B cell (primary cell): ENCODE measurements at regions not wholly inside any gene's neighbourhood (a gene's known extent, or its start where the extent isn't known, plus 50 kb on each side); places are given as distances from the start of the nearest gene placed in this dataset.

Experiments
- CTCF ChIP-seq: fragments of 200-600 bp; IDR thresholded peaks from one replicate; pipeline ENCODE4 v1.8.0; 2022; ENCODE audit warnings: antibody characterized with exemption, mild to moderate bottlenecking
- EZH2 ChIP-seq: IDR thresholded peaks from 2 replicates; pipeline ENCODE4 v1.6.1; 2012; ENCODE audit warnings: borderline replicate concordance, low read depth, mild to moderate bottlenecking, moderate library complexity, low read length; ENCODE audit not compliant: insufficient read depth, poor library complexity, severe bottlenecking

- TF ChIP-seq EZH2 (no peak), CTCF (no peak)
Measured at GRCh38 chr4:138943893-138944292, 71.7 kb upstream of the NOCT start.
